Middle frontal gyrus (tissue), 1 donor: ENCODE measurements at regions not wholly inside any gene's neighbourhood (a gene's known extent, or its start where the extent isn't known, plus 50 kb on each side); places are given as distances from the start of the nearest gene placed in this dataset.
"Not testable (repeated sequence)": the region's sequence is repeated elsewhere in the genome, so short reads cannot be mapped to it uniquely, and the experiment has no call there.

Experiments
- DNase-seq: peaks from one replicate; pipeline ENCODE4 v3.0.0-alpha.2; 2015; ENCODE audit warnings: low spot score; ENCODE audit errors: extremely low spot score

DNA sequence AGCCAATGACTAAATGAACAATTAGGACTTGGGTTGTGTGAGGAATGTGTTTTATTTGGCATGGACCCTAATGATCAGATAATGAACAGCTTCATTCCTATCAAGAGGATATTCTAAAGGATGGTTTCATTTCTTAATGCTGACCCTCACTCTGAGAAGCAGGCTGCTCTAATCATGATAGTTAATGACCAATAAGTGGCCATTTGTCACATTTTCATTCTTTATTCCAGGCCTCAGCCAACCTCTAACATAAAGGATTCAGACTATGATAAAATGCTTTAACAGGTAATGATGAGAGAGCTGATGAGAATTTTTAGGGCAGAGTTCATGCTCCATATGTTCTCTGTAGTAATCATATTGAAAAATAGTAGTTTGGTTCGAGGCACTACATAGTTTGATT is 301.5 kb upstream of the ARRDC3 start:
- DNase-seq = no peak

DNA sequence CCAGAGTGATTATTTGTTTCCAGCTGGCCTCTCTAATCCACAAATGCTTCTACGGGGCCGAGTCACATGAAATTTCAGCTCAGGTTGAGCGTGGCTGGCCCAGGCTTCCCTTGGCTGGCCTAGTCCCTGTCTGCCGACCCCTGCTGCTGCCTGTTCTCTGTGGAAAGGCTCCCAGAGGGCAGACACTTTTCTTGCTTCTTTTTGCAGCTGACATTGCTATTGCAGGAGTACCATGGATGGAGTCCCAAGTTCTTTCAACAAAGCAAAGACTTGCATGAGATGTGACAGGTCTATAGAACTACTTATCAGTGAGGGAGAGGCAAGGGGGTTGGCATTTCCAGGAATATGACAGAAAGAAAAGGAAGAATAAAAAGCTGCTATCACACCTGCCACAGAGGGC is 287.4 kb upstream of the ARRDC3 start:
- DNase-seq = no peak

DNA sequence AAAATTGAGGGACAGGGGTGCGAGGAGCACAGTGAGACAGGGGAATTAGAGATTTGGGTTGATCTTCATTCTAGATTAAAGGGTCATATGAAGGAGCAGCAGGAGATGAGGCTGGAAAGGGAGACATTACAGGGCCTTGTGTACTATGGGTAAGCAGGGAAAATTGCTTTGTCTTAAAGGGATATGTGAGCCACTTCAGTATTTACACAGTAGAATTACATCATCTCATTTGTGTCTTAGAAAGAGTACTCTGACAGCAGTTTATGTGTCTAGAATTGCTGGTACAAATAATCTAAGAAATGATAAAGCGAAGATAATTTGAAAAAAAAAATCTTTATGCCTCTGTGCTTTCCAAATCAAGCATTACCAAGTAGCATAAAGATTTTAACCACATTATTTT is 287.0 kb upstream of the ARRDC3 start:
- DNase-seq = no peak

DNA sequence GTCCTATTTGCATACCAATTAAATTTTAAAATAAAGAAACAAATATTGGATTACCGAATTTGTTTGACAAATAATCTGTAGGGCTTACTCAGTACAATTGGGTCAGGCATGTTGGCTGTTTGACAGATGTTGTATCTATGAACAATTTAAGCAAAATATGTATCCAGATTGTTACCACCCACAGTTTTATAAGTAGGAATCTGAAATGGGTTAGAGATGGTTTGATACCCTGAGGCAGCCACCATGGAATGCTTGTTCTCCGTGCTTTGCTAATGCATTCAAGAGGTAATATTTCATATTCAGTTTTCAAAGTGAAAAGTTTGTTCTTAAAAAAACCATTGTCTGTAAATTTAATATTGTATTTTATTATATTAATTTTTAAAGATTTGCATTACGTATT is 285.1 kb upstream of the ARRDC3 start:
- no peak for DNase-seq

DNA sequence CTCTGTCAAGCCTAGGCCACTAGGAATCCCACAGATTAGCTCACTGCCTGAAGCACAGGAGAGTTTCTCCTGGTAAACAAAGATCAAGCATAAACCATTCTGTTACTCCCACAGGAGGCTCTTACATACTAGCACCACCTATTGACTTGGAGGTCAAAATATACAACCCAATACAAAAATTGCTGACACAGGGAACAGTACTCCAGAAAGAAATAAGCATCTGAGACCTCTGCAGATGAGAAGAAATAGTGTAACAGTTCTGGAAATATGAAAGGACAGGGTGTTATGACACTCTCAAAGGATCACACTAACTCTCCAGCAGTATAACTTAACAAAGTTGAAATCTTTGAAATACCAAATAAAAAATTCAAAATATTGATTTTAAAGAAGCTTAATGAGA is 269.6 kb upstream of the ARRDC3 start:
- no peak for DNase-seq

DNA sequence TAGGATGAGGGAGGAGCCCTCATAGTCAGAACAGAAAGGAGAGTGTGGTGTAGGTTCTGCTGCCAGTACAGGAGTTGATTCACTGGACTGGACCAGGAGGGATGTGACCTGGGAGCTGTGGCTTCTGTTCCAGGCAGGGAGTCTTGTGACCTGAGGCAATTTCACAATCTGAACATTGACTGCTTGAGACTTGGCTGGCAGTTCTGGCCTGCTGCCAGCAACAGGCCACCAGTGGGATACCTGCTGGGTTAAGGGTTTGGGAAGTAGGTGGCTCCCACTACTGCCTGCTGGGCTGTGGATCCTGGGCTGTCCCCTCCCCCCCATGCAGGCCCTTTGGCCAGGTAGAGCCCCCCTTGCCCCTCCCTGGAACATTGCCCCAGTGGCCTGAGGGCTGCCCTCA is 268.6 kb upstream of the ARRDC3 start:
- DNase-seq = no peak

DNA sequence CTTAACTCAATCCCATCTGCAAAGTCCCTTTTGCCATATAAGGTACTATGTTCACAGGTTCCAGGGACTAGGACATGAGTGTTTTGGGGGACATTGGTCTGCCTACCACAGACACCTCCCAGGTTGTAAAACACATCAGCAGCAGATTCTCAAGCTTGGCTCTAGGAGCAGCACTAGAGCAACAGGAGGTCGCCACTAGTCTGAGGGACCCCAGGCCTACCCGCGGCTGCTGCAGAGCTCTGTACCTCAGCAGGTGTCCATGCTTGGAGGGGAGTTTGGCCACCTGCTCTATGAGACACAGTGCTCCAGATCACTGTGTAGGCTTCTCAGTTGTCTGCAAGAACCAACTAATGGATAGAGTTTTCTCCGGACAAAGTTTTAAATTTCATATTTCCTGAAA is 262.2 kb upstream of the ARRDC3 start:
- no peak for DNase-seq

DNA sequence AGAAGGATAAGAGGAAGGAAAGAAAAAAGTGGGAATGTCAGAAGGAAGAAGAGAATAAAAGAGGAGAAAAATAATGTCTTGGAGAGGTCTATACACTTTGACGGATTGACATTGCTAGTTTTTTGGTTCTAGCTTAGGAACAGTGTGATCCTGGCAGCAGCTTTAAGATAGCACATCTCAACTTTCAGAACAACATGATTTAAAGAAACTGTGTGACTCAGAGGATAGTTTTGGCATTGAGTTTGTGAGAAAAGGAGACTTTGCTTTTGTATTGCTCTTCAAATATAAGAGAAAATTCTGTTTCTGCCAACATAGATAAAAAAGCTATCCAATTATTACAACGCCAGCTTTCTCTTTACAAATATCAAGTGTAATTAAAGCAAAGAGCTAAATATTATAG is 260.7 kb upstream of the ARRDC3 start:
- DNase-seq = peak; percentile 28

DNA sequence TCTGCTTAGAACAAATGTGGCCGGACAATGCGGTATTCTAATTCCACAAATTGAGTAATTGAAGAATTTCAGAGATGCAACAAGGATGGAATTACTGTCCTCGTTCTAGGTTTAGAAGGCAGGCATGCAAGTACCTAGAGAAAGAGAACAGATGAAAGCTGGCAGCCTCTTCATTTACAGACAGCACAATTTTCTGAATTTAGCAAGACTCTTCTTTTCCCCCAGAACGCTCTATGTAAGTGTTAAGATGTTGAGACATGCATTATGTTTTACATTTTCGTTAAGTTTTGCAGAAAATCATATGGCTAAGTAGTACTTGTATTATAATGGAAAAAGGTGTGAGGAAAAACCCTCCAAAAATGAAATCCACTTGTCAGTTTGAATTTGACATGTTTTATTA is 259.5 kb upstream of the ARRDC3 start:
- peak; percentile 21 for DNase-seq

DNA sequence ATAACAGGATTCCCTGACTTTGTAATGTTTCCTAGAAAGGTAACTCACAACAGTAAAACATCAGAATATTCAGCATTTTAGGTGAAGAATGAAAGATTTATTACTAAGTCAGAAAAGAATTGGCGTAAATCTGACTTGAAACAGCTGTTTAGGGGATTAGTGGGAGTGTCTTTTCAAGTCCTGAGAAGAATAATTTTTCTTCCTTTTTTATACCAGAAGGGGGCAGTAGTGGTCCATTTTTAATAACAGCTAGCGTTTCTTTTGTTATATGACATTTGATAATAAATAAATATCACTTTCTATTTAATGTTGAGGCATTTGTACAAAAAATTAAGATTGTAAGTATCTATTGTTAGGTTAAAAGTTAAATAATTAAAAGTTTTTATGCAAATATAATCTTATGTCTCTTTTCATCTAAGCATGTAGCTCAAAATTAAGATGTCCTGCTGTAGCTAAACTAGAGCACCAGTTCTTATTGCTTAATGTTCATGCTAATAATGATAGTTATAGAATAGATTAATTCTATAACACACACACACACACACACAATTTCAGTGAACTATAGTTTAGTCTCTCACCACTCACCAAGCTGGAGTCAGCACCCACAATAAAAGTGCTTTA is 258.7 kb upstream of the ARRDC3 start:
- peak; percentile 27 for DNase-seq

DNA sequence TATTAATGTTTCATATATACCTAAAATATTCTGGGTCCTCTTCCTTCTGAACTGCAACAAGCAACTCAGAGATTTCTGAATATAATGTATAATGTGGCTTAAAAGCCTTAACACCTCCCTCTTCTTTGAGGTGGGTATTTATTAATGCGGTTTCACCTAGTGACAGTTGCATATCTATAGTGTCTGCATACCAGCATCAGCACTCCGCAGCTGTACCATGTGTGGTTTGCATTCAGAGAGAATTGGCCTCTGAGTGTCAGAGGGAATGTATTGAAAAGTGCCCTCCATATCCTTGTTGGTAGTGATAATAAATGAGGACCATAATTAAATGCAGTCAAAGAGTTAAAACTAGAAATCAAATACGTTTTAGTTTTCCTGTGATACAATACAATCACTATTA is 256.6 kb upstream of the ARRDC3 start:
- no peak for DNase-seq

DNA sequence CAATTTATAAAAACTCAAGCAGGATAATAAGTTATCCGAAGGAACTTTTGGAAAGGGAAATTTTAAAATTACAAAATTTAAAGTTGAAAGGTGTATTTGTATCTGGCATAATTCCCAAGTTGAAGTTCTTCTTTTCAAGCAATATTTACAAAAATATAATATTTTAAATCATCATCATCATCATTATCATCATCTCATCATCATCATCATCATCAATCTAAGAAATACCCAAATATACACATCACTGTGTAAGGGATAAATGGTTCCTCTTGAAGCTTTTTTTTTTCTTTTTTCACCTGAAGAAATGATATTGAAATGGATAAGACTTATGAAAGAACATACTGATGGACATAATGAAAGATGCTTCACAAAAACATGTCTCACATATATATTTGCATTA is 254.9 kb upstream of the ARRDC3 start:
- no peak for DNase-seq

DNA sequence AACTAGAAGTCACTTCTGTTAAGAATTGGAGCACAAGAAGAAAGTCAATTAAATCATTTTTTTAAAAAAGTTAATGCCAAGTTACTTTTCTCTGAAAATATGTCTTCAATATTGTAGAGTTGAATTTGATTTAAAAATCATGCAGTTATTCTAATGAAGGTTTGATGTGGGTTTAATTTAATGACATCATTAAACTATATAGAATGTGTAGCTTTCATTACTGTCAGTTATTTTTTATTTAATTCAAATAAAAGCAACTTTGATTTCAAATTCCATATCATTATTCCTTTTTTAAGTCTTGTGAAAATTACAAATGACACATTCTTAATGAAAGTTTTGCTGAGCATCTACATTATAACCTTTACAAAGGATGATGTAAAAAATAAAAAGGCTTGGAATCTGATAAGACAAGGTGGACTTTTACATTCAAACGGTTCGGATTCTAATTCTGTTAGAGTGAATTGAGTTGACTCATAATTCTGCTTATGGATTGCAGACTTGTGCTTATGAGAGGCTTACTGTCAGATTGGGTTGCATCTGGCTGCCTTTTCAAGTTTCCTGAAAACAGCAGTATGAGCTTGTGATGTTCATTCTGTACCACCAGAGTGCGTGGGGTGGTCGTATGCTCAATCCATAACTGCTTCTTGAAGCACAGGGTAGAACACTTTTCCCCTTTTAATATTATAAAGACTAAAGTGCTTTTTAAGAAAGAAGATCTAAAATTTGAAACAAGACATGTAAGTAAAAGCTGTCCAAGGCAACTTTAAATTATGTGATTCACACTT is 253.0 kb upstream of the ARRDC3 start:
- DNase-seq = no peak

DNA sequence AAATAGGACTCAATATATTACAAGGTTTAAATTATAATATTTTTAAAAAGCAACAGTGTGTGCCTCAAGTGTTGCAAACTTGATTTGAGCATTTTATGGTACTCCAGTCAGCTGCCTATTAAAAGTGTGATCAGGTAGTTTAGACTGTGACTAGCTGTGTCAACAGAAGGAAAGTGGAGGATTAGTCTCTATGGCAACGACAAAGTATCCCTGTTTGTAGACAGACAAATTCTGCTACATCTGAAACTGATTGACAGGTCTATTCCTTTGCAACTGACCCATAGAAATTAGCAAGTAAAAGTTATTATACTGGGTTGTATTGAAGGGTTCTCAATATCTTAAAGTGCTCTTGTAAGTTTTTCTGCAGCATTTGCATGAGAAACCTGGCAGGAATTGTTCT is 249.8 kb upstream of the ARRDC3 start:
- no peak for DNase-seq

DNA sequence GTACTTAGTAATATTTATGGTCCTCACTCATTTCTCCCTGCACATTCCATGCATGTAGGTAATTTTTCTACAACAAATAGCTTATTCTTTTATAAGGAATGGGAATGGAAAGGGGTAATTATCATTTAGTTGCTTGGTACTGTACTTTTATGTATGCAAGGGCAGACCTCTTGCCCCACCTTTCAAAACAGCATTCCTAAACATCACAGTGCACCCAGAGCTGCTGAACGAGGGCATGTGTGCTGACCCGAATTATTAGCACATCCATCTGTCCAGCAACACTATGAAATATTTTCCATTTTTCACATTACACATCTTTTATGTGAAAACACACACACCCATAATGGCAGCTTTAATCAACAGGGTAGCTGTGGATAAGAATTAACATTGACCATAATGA is 228.6 kb upstream of the ARRDC3 start:
- no peak for DNase-seq

DNA sequence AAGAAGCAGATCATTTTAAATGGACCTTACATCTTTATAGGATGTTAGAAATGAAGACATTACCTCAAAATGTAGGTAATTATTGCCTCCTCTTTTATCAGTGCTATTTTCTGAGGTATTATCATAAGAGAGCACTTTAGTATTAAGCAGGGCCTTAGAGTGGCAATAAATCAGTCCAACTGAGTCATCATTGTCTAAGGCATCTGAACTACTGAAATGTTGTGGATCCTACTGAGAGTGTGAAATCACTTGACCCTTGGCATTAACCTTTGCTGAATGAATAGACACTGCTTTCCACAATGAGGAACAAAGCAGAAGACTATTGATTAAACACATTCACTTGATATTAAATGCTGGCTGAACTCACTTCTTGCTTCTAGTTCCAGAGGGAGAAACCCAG is 224.6 kb upstream of the ARRDC3 start:
- no peak for DNase-seq

DNA sequence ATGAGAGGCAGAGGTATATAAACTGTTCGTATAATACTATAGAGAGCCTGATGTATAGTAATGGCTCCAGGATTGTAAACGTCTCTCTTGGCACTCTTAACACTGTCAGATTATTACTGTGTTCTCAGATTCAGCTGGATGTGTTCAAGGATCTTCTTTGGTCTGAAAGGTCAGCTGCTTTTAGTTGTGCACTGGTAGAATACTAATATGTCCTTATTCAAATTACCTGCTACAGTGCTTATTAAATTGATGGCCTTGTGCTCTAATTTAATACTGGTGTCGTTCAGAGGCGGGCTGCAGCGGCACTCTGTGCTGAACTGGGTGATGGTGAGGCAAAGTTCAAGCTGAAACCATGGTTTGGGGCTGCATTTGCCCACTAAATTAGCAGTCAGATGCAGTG is 216.7 kb upstream of the ARRDC3 start:
- DNase-seq = no peak

DNA sequence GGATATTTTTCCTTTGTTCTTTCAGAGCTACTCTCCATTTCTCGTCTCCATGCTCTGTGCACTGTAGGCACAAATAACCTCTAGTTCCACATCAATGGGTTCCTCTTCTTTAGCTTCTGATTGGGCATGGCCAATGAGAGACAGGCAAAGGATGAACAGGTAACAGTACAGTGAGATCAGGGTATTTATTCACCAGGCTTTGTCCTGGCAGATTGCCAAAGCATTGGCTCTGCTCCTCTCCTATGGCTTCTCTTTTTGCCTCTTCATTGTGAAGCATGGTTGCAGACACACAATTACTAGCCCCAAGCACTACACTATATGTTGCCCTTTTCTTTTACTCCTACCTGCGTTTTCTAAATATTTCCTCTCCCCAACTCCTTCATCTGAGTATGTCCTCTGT is 215.1 kb upstream of the ARRDC3 start:
- DNase-seq = no peak

DNA sequence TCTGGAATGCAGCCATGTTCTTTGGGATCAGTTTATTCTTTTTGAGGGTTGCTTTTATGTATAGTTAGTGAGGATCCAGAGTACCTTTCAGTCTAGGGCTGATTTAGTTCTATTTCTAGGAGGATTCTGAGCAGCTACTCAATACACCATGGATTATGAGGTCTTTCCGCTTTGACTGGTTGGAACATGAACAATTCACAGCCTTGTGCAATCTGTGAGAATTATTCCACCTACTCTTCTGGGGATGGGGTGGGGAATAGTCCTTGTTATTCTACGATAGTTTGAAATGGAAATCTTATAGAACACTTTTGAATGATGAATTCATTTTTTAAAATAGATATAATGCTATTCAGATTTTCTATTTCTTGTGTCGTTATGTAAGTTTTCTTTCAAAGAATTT is 212.3 kb upstream of the ARRDC3 start:
- DNase-seq = no peak

DNA sequence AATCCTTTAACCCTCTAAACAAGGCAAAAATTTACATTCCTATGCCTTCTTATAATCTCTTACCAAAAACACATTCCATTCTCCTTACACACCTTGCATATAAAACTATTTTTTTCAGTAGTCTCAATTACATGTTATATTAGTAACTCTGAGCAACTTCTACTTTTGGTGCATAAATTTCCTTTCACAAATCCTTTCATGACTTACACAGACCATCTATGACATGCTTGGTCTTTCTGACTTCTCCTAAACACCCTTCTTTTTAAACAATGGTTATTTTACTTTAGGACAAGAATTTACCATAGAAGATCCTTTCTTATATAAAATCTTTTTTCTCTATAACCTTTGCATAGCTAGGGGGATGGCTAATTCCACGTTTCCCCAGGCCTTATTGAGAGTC is 208.0 kb upstream of the ARRDC3 start:
- DNase-seq = no peak

DNA sequence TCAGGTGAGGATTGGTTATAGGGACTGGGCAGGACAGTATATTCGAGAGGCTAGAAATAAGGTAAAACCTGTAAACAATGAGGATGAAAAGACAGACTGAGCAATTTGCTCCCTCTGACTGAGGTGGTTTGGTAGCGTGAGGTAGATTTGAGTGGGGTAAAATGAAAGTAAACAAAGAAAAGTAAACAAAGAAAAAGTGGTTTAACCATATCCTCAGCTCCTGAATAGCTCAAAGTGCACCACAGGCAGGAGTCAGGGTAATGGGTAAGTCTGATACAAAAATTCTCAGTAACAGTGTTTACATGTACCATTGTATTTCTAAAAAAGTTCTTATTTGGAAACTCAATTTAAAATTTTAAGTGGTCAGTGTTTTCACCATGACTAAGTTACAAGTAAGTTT is 203.1 kb upstream of the ARRDC3 start:
- no peak for DNase-seq

DNA sequence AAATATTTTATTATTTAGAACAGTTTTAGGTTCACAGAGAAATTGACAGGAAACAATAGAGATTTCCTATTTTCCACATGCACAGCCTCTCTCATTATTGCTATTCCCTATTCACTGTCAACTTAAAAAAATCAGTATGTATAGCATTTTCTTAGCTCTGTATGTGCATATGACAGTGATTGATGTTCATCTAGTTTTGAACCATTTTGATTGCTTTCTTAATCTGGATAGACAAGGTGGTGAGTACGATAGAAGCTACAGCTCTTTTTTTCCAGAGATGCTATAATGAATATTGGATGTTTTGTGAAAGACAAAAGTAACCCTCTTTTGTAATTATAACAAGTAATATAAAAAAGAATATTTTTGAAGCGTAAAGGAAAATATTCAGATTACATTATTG is 201.2 kb upstream of the ARRDC3 start:
- DNase-seq = no peak

DNA sequence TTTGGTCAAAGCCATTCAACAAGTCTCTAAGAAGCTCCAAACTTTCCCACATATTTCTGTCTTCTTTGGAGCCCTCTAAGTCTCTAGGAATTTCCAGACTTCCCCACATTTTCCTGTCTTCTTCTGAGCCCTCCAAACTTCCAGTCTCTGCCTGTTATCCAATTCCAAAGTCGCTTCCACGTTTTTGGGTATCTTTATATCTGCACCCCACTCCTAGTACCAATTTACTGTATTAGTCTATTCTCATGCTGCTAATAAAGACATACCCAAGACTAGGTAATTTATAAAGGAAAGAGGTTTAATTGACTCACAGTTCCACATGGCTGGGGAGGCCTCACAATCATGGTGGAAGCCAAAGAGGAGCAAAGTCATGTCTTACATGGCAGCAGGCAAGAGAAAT is 182.9 kb upstream of the ARRDC3 start:
- not testable (repeated sequence) for DNase-seq
